Choroid plexus epithelial cell (primary cell): ENCODE measurements at regions not wholly inside any gene's neighbourhood (a gene's known extent, or its start where the extent isn't known, plus 50 kb on each side); places are given as distances from the start of the nearest gene placed in this dataset.

Experiments
- DNase-seq: peaks from one replicate; pipeline ENCODE4 v3.0.0-alpha.2; 2010; ENCODE audit warnings: low read depth
- H3K4me3 ChIP-seq: 2 replicates; pipeline ENCODE4 v1.5.1; 2011; ENCODE audit warnings: low read depth, mild to moderate bottlenecking, control low read depth, low read length, moderate library complexity
- TF ChIP-seq, protein P1 (sequence below): conservative IDR thresholded peaks from 2 replicates; pipeline ENCODE4 v1.5.1; 2011; ENCODE audit warnings: low read depth, mild to moderate bottlenecking, control low read depth, inconsistent platforms, low read length, moderate library complexity

DNA sequence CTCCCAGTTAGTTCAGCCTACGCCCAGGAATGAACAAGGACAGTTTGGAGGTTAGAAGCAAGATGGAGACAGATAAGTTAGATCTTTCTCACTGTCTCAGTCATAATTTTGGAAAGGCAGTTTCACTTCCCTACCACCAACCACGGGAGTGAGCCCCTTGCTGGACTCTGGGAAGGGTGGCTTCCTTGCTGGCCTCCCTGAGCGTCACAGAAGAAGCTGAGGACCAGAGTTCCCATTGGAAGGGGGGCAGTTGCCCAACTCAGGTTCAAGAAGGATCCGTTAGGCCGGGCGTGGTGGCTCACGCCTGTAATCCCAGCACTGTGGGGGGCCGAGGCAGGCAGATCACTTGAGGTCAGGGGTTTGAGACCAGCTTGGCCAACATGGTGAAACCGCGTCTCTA lies 106.2 kb upstream of the MAX start:
- TF ChIP-seq, protein P1, sequence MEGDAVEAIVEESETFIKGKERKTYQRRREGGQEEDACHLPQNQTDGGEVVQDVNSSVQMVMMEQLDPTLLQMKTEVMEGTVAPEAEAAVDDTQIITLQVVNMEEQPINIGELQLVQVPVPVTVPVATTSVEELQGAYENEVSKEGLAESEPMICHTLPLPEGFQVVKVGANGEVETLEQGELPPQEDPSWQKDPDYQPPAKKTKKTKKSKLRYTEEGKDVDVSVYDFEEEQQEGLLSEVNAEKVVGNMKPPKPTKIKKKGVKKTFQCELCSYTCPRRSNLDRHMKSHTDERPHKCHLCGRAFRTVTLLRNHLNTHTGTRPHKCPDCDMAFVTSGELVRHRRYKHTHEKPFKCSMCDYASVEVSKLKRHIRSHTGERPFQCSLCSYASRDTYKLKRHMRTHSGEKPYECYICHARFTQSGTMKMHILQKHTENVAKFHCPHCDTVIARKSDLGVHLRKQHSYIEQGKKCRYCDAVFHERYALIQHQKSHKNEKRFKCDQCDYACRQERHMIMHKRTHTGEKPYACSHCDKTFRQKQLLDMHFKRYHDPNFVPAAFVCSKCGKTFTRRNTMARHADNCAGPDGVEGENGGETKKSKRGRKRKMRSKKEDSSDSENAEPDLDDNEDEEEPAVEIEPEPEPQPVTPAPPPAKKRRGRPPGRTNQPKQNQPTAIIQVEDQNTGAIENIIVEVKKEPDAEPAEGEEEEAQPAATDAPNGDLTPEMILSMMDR, result no peak
- DNase-seq, result no peak
- H3K4me3 ChIP-seq, result no peak overlapping the region

- peak; percentile 73 for DNase-seq
- TF ChIP-seq, protein P1, result no peak
- H3K4me3 ChIP-seq, result no peak overlapping the region
Observed at GRCh38 chr14:65210118-65210821, 108.0 kb upstream of the MAX start.

- no peak for DNase-seq
- TF ChIP-seq, protein P1, result no peak
- H3K4me3 ChIP-seq, result no peak overlapping the region
Observed at GRCh38 chr14:65210822-65211182, 108.5 kb upstream of the MAX start.

DNA sequence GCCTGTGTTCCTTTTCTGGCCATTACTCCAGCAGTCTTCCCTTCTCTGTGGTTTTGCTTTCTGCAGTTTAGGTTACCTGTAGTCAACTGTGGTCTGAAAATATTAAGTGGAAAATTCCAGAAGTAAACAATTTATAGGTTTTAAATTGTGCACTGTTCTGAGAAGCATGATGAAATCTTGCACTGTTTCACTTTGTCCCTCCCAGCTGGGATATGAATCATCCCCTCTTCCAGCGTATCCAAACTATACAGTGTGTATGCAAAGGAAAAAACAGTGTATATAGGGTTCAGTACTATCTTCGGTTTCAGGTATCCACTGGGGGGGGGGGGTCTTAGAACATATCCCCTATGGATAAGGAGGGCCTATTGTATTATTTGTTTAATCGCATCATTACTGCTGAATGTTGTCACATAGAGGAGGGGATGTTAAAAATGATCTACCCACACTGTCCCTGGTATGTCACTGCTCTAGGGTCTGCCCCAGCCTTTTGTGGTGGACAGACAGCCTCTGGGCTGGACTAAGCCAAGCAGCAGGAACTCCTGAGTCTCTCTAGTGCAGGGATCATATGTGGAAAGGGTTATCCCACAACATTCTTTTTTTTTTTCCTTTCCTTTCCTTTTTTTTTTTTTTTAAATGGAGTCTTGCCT lies 109.1 kb upstream of the MAX start:
- TF ChIP-seq, protein P1, result no peak
- peak; percentile 84 for DNase-seq
- H3K4me3 ChIP-seq, result no peak overlapping the region

DNA sequence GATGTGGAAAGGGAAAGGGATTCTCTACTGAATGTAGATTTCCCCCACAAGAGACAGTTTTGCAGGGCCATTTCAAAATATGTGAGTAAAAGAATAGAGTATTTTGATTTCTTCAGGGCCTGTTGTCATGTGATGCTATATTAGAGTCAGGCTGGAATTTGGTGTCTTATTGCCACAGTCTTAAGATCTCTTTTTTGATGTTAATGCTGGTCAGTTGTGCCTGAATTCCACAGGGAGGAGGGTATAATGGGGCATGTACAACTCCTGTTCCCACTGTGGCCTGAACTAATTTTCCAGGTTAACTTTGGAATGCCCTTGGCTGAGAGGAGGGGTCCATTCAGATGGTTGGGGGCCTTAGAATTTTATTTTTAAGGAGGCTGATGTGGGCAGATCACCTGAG lies 111.0 kb upstream of the MAX start:
- H3K4me3 ChIP-seq, result no peak overlapping the region
- DNase-seq, result peak; percentile 51
- TF ChIP-seq, protein P1, result no peak

GRCh38 chr14:65214741-65215140 lies 112.4 kb upstream of the MAX start:
- H3K4me3 ChIP-seq, result no peak overlapping the region
- TF ChIP-seq, protein P1, result no peak
- no peak for DNase-seq

DNA sequence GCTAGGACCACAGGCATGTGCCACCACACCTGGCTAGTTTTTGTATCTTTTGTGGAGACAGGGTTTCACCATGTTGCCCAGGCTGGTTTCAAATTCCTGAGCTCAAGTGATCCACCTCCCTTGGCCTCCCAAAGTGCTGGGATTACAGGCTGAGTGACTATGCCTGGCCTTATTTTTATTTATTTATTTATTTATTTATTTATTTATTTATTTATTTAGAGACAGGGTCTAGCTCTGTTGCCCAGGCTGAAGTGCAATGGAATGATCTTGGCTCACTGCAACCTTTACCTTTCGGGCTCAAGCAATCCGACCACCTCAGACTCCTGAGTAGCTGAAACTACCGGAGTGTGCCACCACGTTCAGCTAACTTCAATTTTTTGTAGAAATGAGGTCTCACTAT lies 117.0 kb upstream of the MAX start:
- H3K4me3 ChIP-seq, result no peak overlapping the region
- DNase-seq, result no peak
- TF ChIP-seq, protein P1, result no peak
